ENCODE measurements at regions not wholly inside any gene's neighbourhood (a gene's known extent, or its start where the extent isn't known, plus 50 kb on each side); places are given as distances from the start of the nearest gene placed in this dataset.
"Not testable (repeated sequence)": the region's sequence is repeated elsewhere in the genome, so short reads cannot be mapped to it uniquely, and the experiment has no call there.

DNA sequence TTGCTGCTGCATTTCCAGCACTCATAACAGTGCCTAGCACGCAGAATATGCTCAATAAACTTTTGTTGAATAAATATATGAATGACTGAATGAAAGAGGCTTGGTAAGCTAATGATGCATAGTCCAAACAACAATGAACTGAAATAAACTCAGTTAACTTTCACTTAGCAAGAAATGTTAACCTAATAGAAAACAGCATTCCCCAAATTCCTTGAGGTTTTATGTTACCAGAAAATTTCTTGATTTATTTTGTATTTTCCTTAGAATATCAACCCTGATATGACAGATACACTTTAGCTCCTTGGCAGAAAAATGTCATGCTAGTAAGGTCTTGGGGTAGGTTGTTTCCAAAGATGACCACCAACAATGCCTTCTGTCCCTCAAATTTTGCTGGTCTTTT lies 217.4 kb downstream of the KCNE4 start:
- Mint-ChIP-seq H3K4me3 (no peak overlapping the region), H3K9me3 (no peaks in the 10 kb centered on the region)
- CTCF ChIA-PET = no interaction called here

DNA sequence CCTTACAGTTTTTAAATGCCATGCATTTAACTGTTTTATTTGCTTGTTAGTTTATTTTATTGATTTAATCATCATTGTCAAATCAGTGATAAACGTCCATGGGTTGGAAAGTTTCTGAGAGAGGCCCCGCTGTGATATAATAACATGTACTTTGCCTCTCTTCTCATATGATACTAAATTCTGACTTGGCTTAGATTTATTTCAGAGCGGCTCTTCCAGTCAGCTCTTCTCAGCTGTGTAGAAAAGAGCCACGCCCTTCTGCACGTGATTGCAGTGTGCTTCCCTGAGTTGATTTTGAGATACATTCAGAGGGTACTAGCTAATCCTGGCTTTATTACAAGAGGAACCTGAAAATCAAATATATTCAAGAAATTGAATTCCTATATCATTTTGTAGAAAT lies 218.6 kb downstream of the KCNE4 start:
- Mint-ChIP-seq H3K9me3 (no peaks in the 10 kb centered on the region), H3K4me3 (no peak overlapping the region), H3K27me3 (no peaks in the 10 kb centered on the region), H3K36me3 (no peaks in the 10 kb centered on the region), H3K4me1 (no peaks in the 10 kb centered on the region), H3K27ac (no peak overlapping the region)
- no peak for DNase-seq
- CTCF ChIA-PET = no interaction called here

More for the DNA sequence above, 217.4 kb downstream of the KCNE4 start:
- H3K27ac Mint-ChIP-seq = no peak overlapping the region
- H3K36me3 Mint-ChIP-seq = no peaks in the 10 kb centered on the region
- H3K4me1 Mint-ChIP-seq = no peaks in the 10 kb centered on the region
- DNase-seq = no peak
- no peaks in the 10 kb centered on the region for H3K27me3 Mint-ChIP-seq

DNA sequence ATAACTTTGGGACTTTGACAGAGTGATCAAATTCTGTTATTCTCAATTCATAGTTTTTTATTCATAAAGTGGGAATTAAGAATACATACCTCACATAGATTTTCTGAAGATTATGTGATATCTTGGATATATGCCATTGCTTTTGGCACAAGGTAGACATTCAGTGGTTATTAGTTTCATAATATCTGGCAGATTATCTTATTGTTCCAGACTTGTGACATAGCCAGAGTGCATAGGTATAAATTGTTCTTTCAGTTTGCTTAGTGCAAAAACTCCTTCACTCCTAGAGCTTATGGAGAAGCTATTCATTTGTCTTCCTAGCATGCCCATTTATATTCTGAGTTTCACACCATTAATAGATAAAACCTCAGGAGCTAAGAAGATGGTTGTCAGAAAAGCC lies 222.0 kb downstream of the KCNE4 start:
- CTCF ChIA-PET = interaction anchor here (0.7 kb wide), 1 partner anchor 22 kb away, joined by 3 read pairs; no protein-coding TSS in a partner anchor
- Mint-ChIP-seq H3K9me3 (no peaks in the 10 kb centered on the region), H3K36me3 (no peaks in the 10 kb centered on the region), H3K27ac (no peak overlapping the region), H3K4me1 (no peaks in the 10 kb centered on the region), H3K27me3 (no peaks in the 10 kb centered on the region), H3K4me3 (no peak overlapping the region)
- DNase-seq = no peak

DNA sequence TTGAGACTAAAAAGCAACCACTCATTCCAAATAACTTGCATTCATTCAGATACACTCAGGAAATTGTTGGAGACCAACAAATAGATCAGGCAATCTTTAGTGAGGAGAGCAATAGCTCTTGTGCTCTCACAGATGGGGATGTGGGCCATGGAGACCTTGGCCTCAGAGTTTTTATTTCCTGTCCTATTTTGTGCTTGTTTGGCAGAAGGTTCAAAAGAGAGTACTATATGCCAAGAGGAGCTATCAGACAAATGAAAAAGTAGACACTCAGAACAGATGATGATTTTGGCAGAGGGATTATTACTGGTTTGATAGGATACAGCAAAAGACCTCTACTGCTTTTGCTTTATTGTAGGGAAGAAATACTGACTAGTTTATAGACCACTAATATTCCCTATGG lies 230.2 kb downstream of the KCNE4 start:
- Mint-ChIP-seq H3K4me1 (no peaks in the 10 kb centered on the region), H3K27me3 (no peaks in the 10 kb centered on the region), H3K27ac (no peak overlapping the region), H3K4me3 (no peak overlapping the region), H3K9me3 (peaks cover 6% of the 10 kb centered on the region), H3K36me3 (no peaks in the 10 kb centered on the region)
- no peak for DNase-seq
- CTCF ChIA-PET = no interaction called here

GRCh38 chr2:223283329-223283728 lies 231.3 kb downstream of the KCNE4 start:
- peaks cover 6% of the 10 kb centered on the region for H3K9me3 Mint-ChIP-seq
- H3K27ac Mint-ChIP-seq = no peak overlapping the region
- no peaks in the 10 kb centered on the region for H3K4me1 Mint-ChIP-seq
- CTCF ChIA-PET = no interaction called here
- DNase-seq = no peak
- H3K36me3 Mint-ChIP-seq = no peaks in the 10 kb centered on the region
- H3K27me3 Mint-ChIP-seq = no peaks in the 10 kb centered on the region
- no peak overlapping the region for H3K4me3 Mint-ChIP-seq

- H3K4me1 Mint-ChIP-seq = no peaks in the 10 kb centered on the region
- H3K27ac Mint-ChIP-seq = no peak overlapping the region
- H3K27me3 Mint-ChIP-seq = no peaks in the 10 kb centered on the region
- CTCF ChIA-PET = no interaction called here
- DNase-seq = no peak
- H3K36me3 Mint-ChIP-seq = no peaks in the 10 kb centered on the region
- H3K9me3 Mint-ChIP-seq = peaks cover 6% of the 10 kb centered on the region
- no peak overlapping the region for H3K4me3 Mint-ChIP-seq
These were observed 231.8 kb downstream of the KCNE4 start for GRCh38 chr2:223283771-223284170.

GRCh38 chr2:223285370-223286265 lies 233.6 kb downstream of the KCNE4 start:
- CTCF ChIA-PET = no interaction called here
- H3K4me1 Mint-ChIP-seq = no peaks in the 10 kb centered on the region

DNA sequence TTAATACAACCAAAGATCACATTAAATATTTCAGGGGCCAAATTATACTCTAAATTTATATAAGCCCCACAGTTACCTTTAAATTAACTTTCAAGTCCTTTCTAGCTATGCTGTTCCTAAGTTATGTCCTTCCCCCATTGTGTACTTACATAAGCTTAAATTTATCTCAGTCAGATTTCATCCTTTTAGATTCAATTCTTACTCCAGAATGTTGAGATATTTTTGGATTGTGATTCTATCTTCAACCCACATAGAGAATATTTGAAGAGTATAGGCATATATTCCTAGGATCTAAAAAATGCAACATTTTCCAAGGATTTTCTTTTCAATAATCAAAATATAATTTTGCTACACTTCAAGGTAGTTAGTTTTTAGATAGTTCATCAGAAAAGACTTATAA lies 242.8 kb downstream of the KCNE4 start:
- CTCF ChIA-PET = no interaction called here
- Mint-ChIP-seq H3K27me3 (no peaks in the 10 kb centered on the region), H3K36me3 (no peaks in the 10 kb centered on the region), H3K4me1 (no peaks in the 10 kb centered on the region), H3K9me3 (peaks cover 3% of the 10 kb centered on the region), H3K4me3 (no peak overlapping the region), H3K27ac (no peak overlapping the region)
- DNase-seq = no peak

More at GRCh38 chr2:223285370-223286265, 233.6 kb downstream of the KCNE4 start:
- no peaks in the 10 kb centered on the region for H3K36me3 Mint-ChIP-seq
- no peak overlapping the region for H3K4me3 Mint-ChIP-seq
- peaks cover 6% of the 10 kb centered on the region for H3K9me3 Mint-ChIP-seq
- DNase-seq = no peak
- H3K27ac Mint-ChIP-seq = no peak overlapping the region
- no peaks in the 10 kb centered on the region for H3K27me3 Mint-ChIP-seq

- Mint-ChIP-seq H3K9me3 (peaks cover 2% of the 10 kb centered on the region), H3K4me3 (no peak overlapping the region), H3K27ac (no peak overlapping the region), H3K36me3 (no peaks in the 10 kb centered on the region), H3K4me1 (no peaks in the 10 kb centered on the region), H3K27me3 (no peaks in the 10 kb centered on the region)
- CTCF ChIA-PET = no interaction called here
- DNase-seq = no peak
These were observed 245.8 kb downstream of the KCNE4 start for GRCh38 chr2:223297788-223298187.

GRCh38 chr2:223298329-223298728 lies 246.3 kb downstream of the KCNE4 start:
- H3K36me3 Mint-ChIP-seq, DNase-seq, CTCF ChIA-PET, H3K27me3 Mint-ChIP-seq, H3K4me1 Mint-ChIP-seq, H3K27ac Mint-ChIP-seq, H3K9me3 Mint-ChIP-seq, H3K4me3 Mint-ChIP-seq: not testable (repeated sequence)

DNA sequence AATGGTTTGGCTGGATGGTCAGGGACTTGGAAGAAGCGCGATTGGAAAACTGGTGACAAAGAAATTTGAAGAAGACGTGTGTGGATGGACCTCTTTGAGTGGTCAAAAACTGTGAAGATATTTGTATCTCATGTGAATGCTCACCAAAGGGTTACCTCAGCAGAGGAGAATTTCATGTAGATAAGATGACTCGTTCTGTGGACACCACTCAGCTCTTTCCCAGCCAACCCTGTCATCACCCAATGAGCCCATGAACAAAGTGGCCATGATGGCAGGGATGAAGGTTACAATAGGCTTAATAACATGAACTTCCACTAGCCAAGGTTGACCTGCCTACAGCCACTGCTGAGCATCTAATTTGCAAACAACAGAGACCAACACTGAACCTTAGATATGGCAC lies 248.3 kb downstream of the KCNE4 start:
- H3K27ac Mint-ChIP-seq = no peak overlapping the region
- H3K36me3 Mint-ChIP-seq = no peaks in the 10 kb centered on the region
- H3K4me3 Mint-ChIP-seq = no peak overlapping the region
- H3K9me3 Mint-ChIP-seq = peaks cover 2% of the 10 kb centered on the region
- no peak for DNase-seq
- no peaks in the 10 kb centered on the region for H3K4me1 Mint-ChIP-seq
- H3K27me3 Mint-ChIP-seq = no peaks in the 10 kb centered on the region
- CTCF ChIA-PET = no interaction called here

DNA sequence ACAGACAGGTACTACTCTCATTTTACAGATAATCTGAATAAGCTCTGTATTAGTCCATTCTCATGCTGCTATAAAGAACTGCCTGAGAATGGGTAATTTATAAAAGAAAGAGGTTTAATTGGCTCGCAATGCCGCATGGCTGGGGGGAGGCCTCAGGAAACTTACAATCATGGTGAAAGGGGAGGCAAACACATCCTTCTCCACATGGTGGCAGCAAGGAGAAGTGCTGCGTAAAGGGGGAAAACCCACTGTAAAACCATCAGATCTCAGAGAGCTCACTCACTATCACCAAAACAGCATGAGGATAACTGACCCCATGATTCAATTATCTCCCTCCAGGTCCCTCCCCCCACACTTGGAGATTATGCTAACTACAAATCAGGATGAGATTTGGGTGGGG lies 254.4 kb downstream of the KCNE4 start:
- CTCF ChIA-PET = no interaction called here
- H3K4me1 Mint-ChIP-seq = no peaks in the 10 kb centered on the region

DNA sequence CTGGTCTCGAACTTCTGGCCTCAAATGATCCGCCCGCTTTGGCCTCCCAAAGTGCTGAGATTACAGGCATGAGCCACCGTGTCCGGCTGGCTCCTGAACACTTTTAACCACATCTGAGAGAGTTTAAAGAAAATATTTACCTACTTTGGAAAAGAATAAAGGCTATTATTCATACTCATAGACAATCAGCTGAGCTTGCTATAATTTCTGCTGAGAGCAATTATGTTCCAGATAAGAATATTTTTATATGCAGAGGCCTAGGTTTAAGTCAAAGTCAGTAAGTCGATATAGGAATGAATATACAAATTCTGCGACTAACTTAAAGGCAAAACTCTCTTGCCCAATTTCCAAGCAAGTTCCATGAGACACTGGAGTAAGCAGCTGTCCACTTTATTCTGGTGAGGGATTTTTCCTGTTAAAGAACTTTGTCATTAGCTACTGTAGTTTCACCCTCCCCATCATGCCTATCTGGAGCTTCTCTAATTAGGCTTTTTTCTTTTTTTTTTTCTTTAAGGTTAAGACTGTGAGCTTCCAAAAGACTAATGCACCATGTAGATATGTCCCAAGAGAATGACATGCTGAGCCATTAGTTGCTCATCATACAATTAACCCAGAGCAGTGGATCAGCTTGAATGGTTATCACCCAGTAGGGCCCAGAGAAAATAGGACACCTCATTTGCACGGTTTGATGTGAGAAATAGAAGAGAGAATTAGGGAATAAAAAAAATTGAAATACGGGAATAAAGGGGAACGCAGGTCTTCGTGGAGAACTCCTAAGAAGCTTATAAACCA lies 260.1 kb downstream of the KCNE4 start:
- no peak overlapping the region for H3K27ac Mint-ChIP-seq
- H3K9me3 Mint-ChIP-seq = no peaks in the 10 kb centered on the region
- H3K4me3 Mint-ChIP-seq = no peak overlapping the region
- H3K27me3 Mint-ChIP-seq = no peaks in the 10 kb centered on the region
- H3K4me1 Mint-ChIP-seq = no peaks in the 10 kb centered on the region
- no peak for DNase-seq
- H3K36me3 Mint-ChIP-seq = no peaks in the 10 kb centered on the region
- CTCF ChIA-PET = no interaction called here

More for the DNA sequence above, 254.4 kb downstream of the KCNE4 start:
- H3K4me3 Mint-ChIP-seq = no peak overlapping the region
- no peak for DNase-seq
- H3K9me3 Mint-ChIP-seq = no peaks in the 10 kb centered on the region
- H3K36me3 Mint-ChIP-seq = no peaks in the 10 kb centered on the region
- no peak overlapping the region for H3K27ac Mint-ChIP-seq
- no peaks in the 10 kb centered on the region for H3K27me3 Mint-ChIP-seq

GRCh38 chr2:223313101-223313500 lies 261.1 kb downstream of the KCNE4 start:
- DNase-seq = no peak
- Mint-ChIP-seq H3K4me1 (no peaks in the 10 kb centered on the region), H3K9me3 (no peaks in the 10 kb centered on the region), H3K4me3 (no peak overlapping the region), H3K27ac (no peak overlapping the region), H3K27me3 (no peaks in the 10 kb centered on the region), H3K36me3 (no peaks in the 10 kb centered on the region)
- CTCF ChIA-PET = no interaction called here

DNA sequence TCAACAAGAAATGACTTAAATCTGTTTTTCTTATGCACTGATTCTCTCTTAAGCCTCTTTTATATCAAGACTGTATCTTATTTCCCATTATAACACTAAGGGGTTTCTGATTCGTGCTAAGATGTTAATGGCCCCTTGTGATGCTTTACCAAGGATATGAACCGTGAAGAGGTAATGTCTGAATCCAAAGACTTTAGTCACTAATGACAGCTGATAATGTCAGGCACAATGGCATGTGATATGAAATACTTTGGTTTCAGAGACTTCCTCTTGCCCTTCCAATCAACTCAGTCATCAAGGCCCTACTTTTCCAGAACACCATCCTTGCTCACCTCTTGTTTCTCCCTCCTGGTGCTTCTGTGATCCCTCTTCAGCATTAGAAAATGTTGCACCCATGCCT lies 262.8 kb downstream of the KCNE4 start:
- Mint-ChIP-seq H3K4me1 (no peaks in the 10 kb centered on the region), H3K27me3 (no peaks in the 10 kb centered on the region)

More for the DNA sequence above, 262.8 kb downstream of the KCNE4 start:
- no peaks in the 10 kb centered on the region for H3K9me3 Mint-ChIP-seq
- DNase-seq = no peak
- H3K36me3 Mint-ChIP-seq = no peaks in the 10 kb centered on the region
- CTCF ChIA-PET = no interaction called here
- H3K27ac Mint-ChIP-seq = no peak overlapping the region
- no peak overlapping the region for H3K4me3 Mint-ChIP-seq
